ENCODE measurements at regions not wholly inside any gene's neighbourhood (a gene's known extent, or its start where the extent isn't known, plus 50 kb on each side); places are given as distances from the start of the nearest gene placed in this dataset.
"Not testable (repeated sequence)": the region's sequence is repeated elsewhere in the genome, so short reads cannot be mapped to it uniquely, and the experiment has no call there.

DNA sequence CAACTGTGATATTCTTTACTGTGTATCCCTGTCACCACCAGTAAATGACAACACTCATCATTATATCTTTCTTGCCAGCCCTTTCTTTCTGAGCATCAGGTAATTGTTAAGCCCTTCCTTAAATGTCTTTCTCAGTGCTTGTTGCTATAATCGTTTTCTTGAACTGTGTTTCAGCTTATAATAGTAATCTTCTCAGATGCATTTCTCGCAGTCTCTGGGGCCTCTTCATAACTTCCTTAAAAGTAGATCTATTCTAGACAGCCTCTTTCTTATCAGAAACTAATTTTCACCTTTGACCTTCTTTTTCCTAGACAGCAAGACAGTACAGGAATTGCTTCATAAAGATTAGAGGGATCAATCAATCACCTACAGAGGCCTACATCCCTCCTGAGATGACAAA is 648.1 kb downstream of the CPS1 start:
- Mint-ChIP-seq H3K36me3 (ENCODE audit: low read depth) (no peaks in the 10 kb centered on the region), H3K4me3 (no peak overlapping the region), H3K9me3 (peaks cover 4% of the 10 kb centered on the region), H3K4me1 (no peaks in the 10 kb centered on the region), H3K27ac (no peak overlapping the region), H3K27me3 (no peaks in the 10 kb centered on the region)
- DNase-seq (no peak), ATAC-seq (no peak)

- no peak for ATAC-seq
These were observed 648.5 kb downstream of the CPS1 start for GRCh38 chr2:211204902-211205301.

GRCh38 chr2:211205358-211205757 is 649.0 kb downstream of the CPS1 start:
- Mint-ChIP-seq H3K27me3 (no peaks in the 10 kb centered on the region), H3K36me3 (ENCODE audit: low read depth) (no peaks in the 10 kb centered on the region), H3K4me3 (no peak overlapping the region), H3K9me3 (peaks cover 4% of the 10 kb centered on the region), H3K4me1 (no peaks in the 10 kb centered on the region), H3K27ac (no peak overlapping the region)
- DNase-seq (no peak), ATAC-seq (no peak)

More at GRCh38 chr2:211204902-211205301, 648.5 kb downstream of the CPS1 start:
- Mint-ChIP-seq H3K9me3 (peaks cover 4% of the 10 kb centered on the region), H3K4me3 (no peak overlapping the region), H3K36me3 (ENCODE audit: low read depth) (no peaks in the 10 kb centered on the region), H3K27ac (no peak overlapping the region), H3K27me3 (no peaks in the 10 kb centered on the region), H3K4me1 (no peaks in the 10 kb centered on the region)
- DNase-seq = no peak

DNA sequence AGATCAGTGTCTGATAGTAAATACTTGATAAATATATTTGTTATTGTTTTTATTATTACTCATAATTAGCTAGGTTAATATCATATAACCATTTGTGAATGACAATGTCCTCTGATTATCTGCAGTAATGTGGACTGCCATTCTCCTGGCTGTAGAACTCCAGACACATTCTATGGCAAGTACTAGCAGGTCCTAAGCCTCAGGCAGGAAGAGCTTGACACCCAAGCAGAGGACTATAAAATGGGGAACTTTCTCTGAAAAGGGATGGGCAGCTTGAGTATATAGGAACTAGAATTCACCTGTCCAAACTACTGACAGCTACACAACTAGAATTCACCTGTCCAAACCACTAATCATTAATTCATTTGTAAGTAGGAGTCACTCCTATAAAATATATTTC is 649.4 kb downstream of the CPS1 start:
- peaks cover 4% of the 10 kb centered on the region for H3K9me3 Mint-ChIP-seq
- H3K27ac Mint-ChIP-seq = no peak overlapping the region
- no peaks in the 10 kb centered on the region for H3K36me3 Mint-ChIP-seq (ENCODE audit: low read depth)
- no peaks in the 10 kb centered on the region for H3K27me3 Mint-ChIP-seq
- no peak for DNase-seq
- no peaks in the 10 kb centered on the region for H3K4me1 Mint-ChIP-seq
- ATAC-seq = no peak
- H3K4me3 Mint-ChIP-seq = no peak overlapping the region

DNA sequence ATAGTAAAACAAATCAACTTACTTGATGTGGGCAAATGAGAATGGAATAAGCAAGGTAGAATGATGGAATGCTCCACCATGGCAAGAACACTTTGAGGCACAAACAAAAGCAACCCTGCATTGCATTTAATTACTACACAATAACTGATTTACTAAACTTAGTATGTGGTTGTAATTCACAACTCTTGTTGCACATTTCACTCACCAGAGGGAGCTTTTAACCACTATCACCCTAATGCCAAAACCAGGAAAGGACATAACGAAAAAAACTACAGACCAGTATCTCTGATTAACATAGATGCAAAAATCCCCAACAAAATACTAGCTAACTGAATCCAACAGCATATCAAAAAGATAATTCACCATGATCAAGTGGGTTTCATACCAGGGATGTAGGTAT is 659.8 kb downstream of the CPS1 start:
- Mint-ChIP-seq H3K4me3 (no peak overlapping the region), H3K36me3 (ENCODE audit: low read depth) (no peaks in the 10 kb centered on the region), H3K9me3 (peaks cover 12% of the 10 kb centered on the region), H3K27ac (no peak overlapping the region), H3K4me1 (no peaks in the 10 kb centered on the region), H3K27me3 (no peaks in the 10 kb centered on the region)
- no peak for DNase-seq
- ATAC-seq = no peak

- ATAC-seq; H3K36me3 Mint-ChIP-seq (ENCODE audit: low read depth); H3K4me3 Mint-ChIP-seq; DNase-seq; H3K27ac Mint-ChIP-seq; H3K27me3 Mint-ChIP-seq; H3K4me1 Mint-ChIP-seq: not testable (repeated sequence)
- peaks cover 12% of the 10 kb centered on the region for H3K9me3 Mint-ChIP-seq
These were observed 663.1 kb downstream of the CPS1 start for GRCh38 chr2:211219548-211219947.

DNA sequence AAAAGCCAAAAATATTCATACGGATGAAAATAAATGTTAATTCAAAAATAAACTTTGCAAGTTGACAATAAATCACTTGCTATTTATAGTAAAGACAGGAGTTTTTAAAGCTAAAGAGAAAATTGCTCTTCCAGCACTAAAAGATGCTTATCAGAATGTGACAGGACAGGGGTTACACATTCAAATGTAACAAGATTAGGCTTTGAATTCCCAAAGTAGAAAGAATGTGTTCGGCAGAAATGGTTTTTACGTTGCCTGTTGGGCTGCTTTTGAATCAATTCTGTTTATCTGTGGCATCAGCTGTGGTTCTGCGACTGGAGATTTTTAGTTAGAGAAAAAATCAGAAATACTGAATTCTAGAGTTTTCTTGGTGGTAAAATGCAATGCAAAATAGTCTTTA is 669.4 kb downstream of the CPS1 start:
- ATAC-seq (no peak), DNase-seq (no peak)
- Mint-ChIP-seq H3K9me3 (peaks cover 5% of the 10 kb centered on the region), H3K36me3 (ENCODE audit: low read depth) (no peaks in the 10 kb centered on the region), H3K4me3 (no peak overlapping the region), H3K27ac (no peak overlapping the region), H3K4me1 (no peaks in the 10 kb centered on the region), H3K27me3 (no peaks in the 10 kb centered on the region)

GRCh38 chr2:211228559-211228958 is 672.2 kb downstream of the CPS1 start:
- DNase-seq (no peak), ATAC-seq (no peak)
- Mint-ChIP-seq H3K27ac (no peak overlapping the region), H3K4me1 (no peaks in the 10 kb centered on the region), H3K4me3 (no peak overlapping the region), H3K36me3 (ENCODE audit: low read depth) (no peaks in the 10 kb centered on the region), H3K27me3 (no peaks in the 10 kb centered on the region), H3K9me3 (peaks cover 5% of the 10 kb centered on the region)

DNA sequence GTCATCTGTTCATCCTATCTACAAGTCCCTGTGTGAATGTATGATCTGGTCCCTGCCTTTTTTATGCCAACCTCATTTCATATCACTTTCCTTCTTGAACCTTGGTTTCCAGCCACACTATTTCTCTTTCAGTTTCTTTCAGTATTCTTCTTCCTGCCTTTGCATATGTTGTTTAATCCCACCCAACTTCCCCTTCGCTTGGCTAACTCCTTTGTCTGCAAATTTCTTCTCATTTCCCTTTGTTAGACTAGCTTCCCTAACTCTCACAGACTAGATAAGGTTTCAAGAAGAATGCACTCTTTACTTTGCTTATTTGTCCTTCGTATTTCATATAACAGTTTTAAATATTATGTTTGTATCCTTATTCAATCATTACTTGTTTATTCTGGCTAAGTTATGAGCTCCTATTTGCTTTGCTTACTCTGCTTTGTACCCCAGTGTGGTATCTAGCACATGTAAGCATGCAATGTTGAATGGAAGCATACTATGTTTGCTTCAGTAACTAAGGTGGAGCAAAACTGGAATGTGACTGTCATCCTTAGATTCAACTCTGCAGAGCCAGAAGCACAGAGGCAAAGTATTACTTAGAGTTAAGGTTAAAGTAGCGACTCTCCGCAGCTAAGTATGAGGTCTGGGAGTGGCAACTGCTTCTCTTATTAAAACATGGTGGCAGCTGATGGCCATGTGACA is 681.3 kb downstream of the CPS1 start:
- H3K27ac Mint-ChIP-seq = no peak overlapping the region
- peaks cover 10% of the 10 kb centered on the region for H3K9me3 Mint-ChIP-seq
- ATAC-seq (no peak), DNase-seq (no peak)
- no peaks in the 10 kb centered on the region for H3K27me3 Mint-ChIP-seq
- H3K4me1 Mint-ChIP-seq = no peaks in the 10 kb centered on the region
- H3K4me3 Mint-ChIP-seq = no peak overlapping the region
- H3K36me3 Mint-ChIP-seq (ENCODE audit: low read depth) = no peaks in the 10 kb centered on the region

DNA sequence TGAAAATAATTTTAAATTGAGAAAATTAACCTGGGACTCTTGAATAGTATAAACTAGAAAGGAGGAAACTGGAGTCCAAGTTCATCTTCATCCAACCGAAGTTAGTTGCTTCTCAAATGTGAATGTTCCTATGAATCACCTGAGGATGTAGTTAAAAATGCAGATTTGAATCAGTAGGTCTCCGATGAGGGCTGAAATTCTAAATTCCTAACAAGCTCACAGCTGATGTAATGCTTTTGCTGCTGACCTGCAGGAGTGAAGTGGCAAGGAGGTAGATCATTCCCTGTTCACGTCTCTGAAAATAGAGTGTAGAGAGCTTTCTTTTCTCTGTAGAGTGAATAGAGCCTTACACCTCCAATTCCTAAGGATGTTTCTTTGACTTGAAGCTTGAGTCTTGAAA is 685.5 kb downstream of the CPS1 start:
- H3K36me3 Mint-ChIP-seq (ENCODE audit: low read depth) = no peaks in the 10 kb centered on the region
- no peaks in the 10 kb centered on the region for H3K4me1 Mint-ChIP-seq
- DNase-seq (no peak), ATAC-seq (no peak)
- H3K27ac Mint-ChIP-seq = no peak overlapping the region
- H3K4me3 Mint-ChIP-seq = no peak overlapping the region
- H3K27me3 Mint-ChIP-seq = no peaks in the 10 kb centered on the region
- H3K9me3 Mint-ChIP-seq = peaks cover 14% of the 10 kb centered on the region

- Mint-ChIP-seq H3K27me3 (no peaks in the 10 kb centered on the region), H3K36me3 (ENCODE audit: low read depth) (no peaks in the 10 kb centered on the region), H3K9me3 (peaks cover 12% of the 10 kb centered on the region), H3K27ac (no peak overlapping the region), H3K4me3 (no peak overlapping the region), H3K4me1 (no peaks in the 10 kb centered on the region)
- no peak for DNase-seq
- ATAC-seq = no peak
These were observed 691.4 kb downstream of the CPS1 start for GRCh38 chr2:211247751-211248150.

DNA sequence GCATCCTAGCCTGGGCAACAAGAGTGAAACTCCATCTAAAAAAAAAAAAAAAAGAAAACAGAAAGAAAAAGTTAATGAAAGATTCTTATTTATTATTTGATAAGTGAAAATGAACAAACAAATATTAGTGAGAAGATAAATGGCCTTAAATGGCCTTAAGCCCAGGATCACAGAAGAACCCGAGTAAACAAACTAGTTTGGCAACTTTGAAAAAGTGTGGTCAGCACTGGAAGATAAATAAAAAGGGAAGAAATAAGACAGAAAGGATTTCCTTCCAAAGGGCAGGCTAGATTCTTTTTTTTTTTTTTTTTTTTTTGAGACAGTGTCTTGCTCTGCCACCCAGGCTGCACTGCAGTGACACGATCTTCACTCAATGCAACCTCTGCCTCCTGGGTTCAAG is 692.4 kb downstream of the CPS1 start:
- DNase-seq = no peak
- Mint-ChIP-seq H3K4me1 (no peaks in the 10 kb centered on the region), H3K9me3 (peaks cover 11% of the 10 kb centered on the region), H3K4me3 (no peak overlapping the region), H3K36me3 (ENCODE audit: low read depth) (no peaks in the 10 kb centered on the region), H3K27ac (no peak overlapping the region), H3K27me3 (no peaks in the 10 kb centered on the region)
- no peak for ATAC-seq

- H3K27ac Mint-ChIP-seq = no peak overlapping the region
- no peak overlapping the region for H3K4me3 Mint-ChIP-seq
These were observed 694.6 kb downstream of the CPS1 start for GRCh38 chr2:211251016-211251415.

GRCh38 chr2:211258646-211259335 is 702.4 kb downstream of the CPS1 start:
- Mint-ChIP-seq H3K4me1 (no peaks in the 10 kb centered on the region), H3K36me3 (ENCODE audit: low read depth) (no peaks in the 10 kb centered on the region), H3K27me3 (no peaks in the 10 kb centered on the region), H3K27ac (no peak overlapping the region), H3K9me3 (peaks cover 10% of the 10 kb centered on the region), H3K4me3 (no peak overlapping the region)
- no peak for DNase-seq
- no peak for ATAC-seq

More at GRCh38 chr2:211251016-211251415, 694.6 kb downstream of the CPS1 start:
- ATAC-seq (no peak), DNase-seq (no peak)
- Mint-ChIP-seq H3K4me1 (no peaks in the 10 kb centered on the region), H3K27me3 (no peaks in the 10 kb centered on the region), H3K36me3 (ENCODE audit: low read depth) (no peaks in the 10 kb centered on the region), H3K9me3 (peaks cover 5% of the 10 kb centered on the region)

DNA sequence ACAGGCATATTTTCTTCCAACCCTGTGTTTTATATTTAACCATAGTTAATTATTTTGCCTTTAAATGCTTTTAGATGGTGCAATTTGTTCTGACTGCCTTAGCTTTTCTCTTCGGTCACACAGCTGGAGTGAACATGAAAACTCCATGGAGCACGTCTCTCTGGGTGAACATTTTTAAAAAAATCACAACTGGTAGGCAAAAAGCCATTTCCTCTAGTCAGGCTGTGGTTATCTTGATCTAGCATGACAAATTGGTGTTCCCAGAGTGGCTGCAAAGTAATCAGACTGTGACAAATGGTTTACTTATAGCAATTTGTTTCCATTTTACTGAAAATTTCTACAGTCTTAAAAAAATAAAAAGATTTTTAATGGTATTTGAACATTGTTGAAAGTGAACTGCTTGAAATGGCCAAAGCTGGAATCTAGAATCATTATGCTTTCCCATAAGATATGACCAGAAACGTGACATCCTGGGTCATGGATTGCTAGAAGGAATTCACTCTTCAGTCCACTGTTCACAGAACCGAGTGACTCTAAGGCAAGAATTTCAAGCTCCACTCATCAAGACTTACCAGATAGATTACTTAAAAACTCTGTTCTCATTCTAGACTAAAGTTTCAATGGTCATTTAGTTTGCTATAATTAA is 703.6 kb downstream of the CPS1 start:
- H3K36me3 Mint-ChIP-seq (ENCODE audit: low read depth) = no peaks in the 10 kb centered on the region
- no peak overlapping the region for H3K4me3 Mint-ChIP-seq
- ATAC-seq = no peak
- no peaks in the 10 kb centered on the region for H3K27me3 Mint-ChIP-seq
- H3K27ac Mint-ChIP-seq = no peak overlapping the region
- no peak for DNase-seq
- H3K4me1 Mint-ChIP-seq = no peaks in the 10 kb centered on the region
- peaks cover 10% of the 10 kb centered on the region for H3K9me3 Mint-ChIP-seq

All from activated naive CD8-positive, alpha-beta T cell treated with anti-CD3 and anti-CD28 coated beads, Interleukin-2, amount 50 U/mL, for 24 hours (primary cell).